NT2/D1 (cell line): ENCODE measurements at regions not wholly inside any gene's neighbourhood (a gene's known extent, or its start where the extent isn't known, plus 50 kb on each side); places are given as distances from the start of the nearest gene placed in this dataset.

ENCODE experiments used
- DNase-seq: peaks from one replicate; pipeline ENCODE4 v3.0.0-alpha.2; 2011; ENCODE audit warnings: low read depth, low spot score
- H3K27me3 ChIP-seq: 2 replicates; pipeline ENCODE4 v1.6.0; 2011; ENCODE audit warnings: mild to moderate bottlenecking; ENCODE audit not compliant: insufficient read length, insufficient read depth
- H3K36me3 ChIP-seq: 2 replicates; pipeline ENCODE4 v1.6.1; 2011; ENCODE audit warnings: mild to moderate bottlenecking, low read length, mixed read lengths; ENCODE audit not compliant: insufficient read depth, insufficient read length
- H3K4me1 ChIP-seq: 2 replicates; pipeline ENCODE4 v1.5.1; 2011; ENCODE audit not compliant: insufficient read depth, insufficient read length
- H3K4me3 ChIP-seq: 2 replicates; pipeline ENCODE4 v1.5.1; 2011; ENCODE audit warnings: low read depth; ENCODE audit not compliant: insufficient read length
- H3K9ac ChIP-seq: 2 replicates; pipeline ENCODE4 v1.6.0; 2011; ENCODE audit warnings: low read depth; ENCODE audit not compliant: insufficient read length
- H3K9me3 ChIP-seq: 2 replicates; pipeline ENCODE4 v1.5.1; 2011; ENCODE audit warnings: mild to moderate bottlenecking, low read length; ENCODE audit not compliant: insufficient read depth
- SUZ12 ChIP-seq: IDR thresholded peaks from 2 replicates; pipeline ENCODE4 v1.6.1; 2011; ENCODE audit not compliant: insufficient read length, insufficient read depth; ENCODE audit errors: extremely low read depth
- YY1 ChIP-seq: IDR thresholded peaks from 2 replicates; pipeline ENCODE4 v1.6.1; 2011; ENCODE audit not compliant: insufficient read length, insufficient read depth
- ZNF274 ChIP-seq: IDR thresholded peaks from 2 replicates; pipeline ENCODE4 v1.6.1; 2011; ENCODE audit warnings: mild to moderate bottlenecking, low read depth, low read length

GRCh38 chr5:147062427-147062826, 172.4 kb upstream of the STK32A start:
- H3K36me3 ChIP-seq = no peaks in the 10 kb centered on the region
- H3K9me3 ChIP-seq = no peaks in the 10 kb centered on the region
- no peaks in the 10 kb centered on the region for H3K27me3 ChIP-seq
- TF ChIP-seq YY1 = no peak
- TF ChIP-seq SUZ12 = no peak
- no peak for TF ChIP-seq ZNF274
- no peak overlapping the region for H3K4me3 ChIP-seq
- DNase-seq = no peak
- H3K9ac ChIP-seq = no peak overlapping the region
- H3K4me1 ChIP-seq = no peaks in the 10 kb centered on the region

GRCh38 chr5:147063943-147064342, 170.9 kb upstream of the STK32A start:
- TF ChIP-seq YY1 (no peak), ZNF274 (no peak), SUZ12 (no peak)
- H3K27me3 ChIP-seq = no peaks in the 10 kb centered on the region
- no peaks in the 10 kb centered on the region for H3K4me1 ChIP-seq
- no peaks in the 10 kb centered on the region for H3K9me3 ChIP-seq
- DNase-seq = no peak
- no peak overlapping the region for H3K4me3 ChIP-seq
- H3K9ac ChIP-seq = no peak overlapping the region
- H3K36me3 ChIP-seq = no peaks in the 10 kb centered on the region

GRCh38 chr5:147065071-147065470, 169.8 kb upstream of the STK32A start:
- no peak for TF ChIP-seq ZNF274
- no peak for TF ChIP-seq SUZ12
- TF ChIP-seq YY1 = no peak
- Histone ChIP-seq H3K27me3 (no peaks in the 10 kb centered on the region), H3K4me3 (no peak overlapping the region), H3K36me3 (no peaks in the 10 kb centered on the region), H3K9me3 (no peaks in the 10 kb centered on the region), H3K9ac (no peak overlapping the region), H3K4me1 (no peaks in the 10 kb centered on the region)
- DNase-seq = no peak

GRCh38 chr5:147068998-147069397, 165.8 kb upstream of the STK32A start:
- no peaks in the 10 kb centered on the region for H3K36me3 ChIP-seq
- no peak overlapping the region for H3K9ac ChIP-seq
- no peak for TF ChIP-seq YY1
- no peak for TF ChIP-seq ZNF274
- no peak for TF ChIP-seq SUZ12
- H3K4me3 ChIP-seq = no peak overlapping the region
- no peaks in the 10 kb centered on the region for H3K27me3 ChIP-seq
- DNase-seq = no peak
- no peaks in the 10 kb centered on the region for H3K4me1 ChIP-seq
- H3K9me3 ChIP-seq = no peaks in the 10 kb centered on the region

GRCh38 chr5:147072622-147073021, 162.2 kb upstream of the STK32A start:
- TF ChIP-seq SUZ12 = no peak
- no peaks in the 10 kb centered on the region for H3K4me1 ChIP-seq
- H3K4me3 ChIP-seq = no peak overlapping the region
- no peak overlapping the region for H3K9ac ChIP-seq
- H3K36me3 ChIP-seq = no peaks in the 10 kb centered on the region
- H3K9me3 ChIP-seq = no peaks in the 10 kb centered on the region
- no peak for DNase-seq
- H3K27me3 ChIP-seq = no peaks in the 10 kb centered on the region

GRCh38 chr5:147073098-147073497, 161.7 kb upstream of the STK32A start:
- TF ChIP-seq ZNF274 (no peak), YY1 (no peak), SUZ12 (no peak)
- no peak overlapping the region for H3K4me3 ChIP-seq
- H3K4me1 ChIP-seq = no peaks in the 10 kb centered on the region
- H3K27me3 ChIP-seq = no peaks in the 10 kb centered on the region
- DNase-seq = no peak
- H3K9ac ChIP-seq = no peak overlapping the region
- H3K36me3 ChIP-seq = no peaks in the 10 kb centered on the region
- no peaks in the 10 kb centered on the region for H3K9me3 ChIP-seq

GRCh38 chr5:147075187-147075586, 159.6 kb upstream of the STK32A start:
- no peaks in the 10 kb centered on the region for H3K9me3 ChIP-seq
- H3K36me3 ChIP-seq = no peaks in the 10 kb centered on the region
- H3K9ac ChIP-seq = no peak overlapping the region
- no peaks in the 10 kb centered on the region for H3K27me3 ChIP-seq
- no peak overlapping the region for H3K4me3 ChIP-seq
- no peak for DNase-seq
- no peaks in the 10 kb centered on the region for H3K4me1 ChIP-seq
- TF ChIP-seq YY1 (no peak), SUZ12 (no peak), ZNF274 (no peak)

- no peak overlapping the region for H3K4me3 ChIP-seq
- no peaks in the 10 kb centered on the region for H3K36me3 ChIP-seq
- no peaks in the 10 kb centered on the region for H3K27me3 ChIP-seq
- no peaks in the 10 kb centered on the region for H3K9me3 ChIP-seq
- H3K4me1 ChIP-seq = no peaks in the 10 kb centered on the region
- no peak overlapping the region for H3K9ac ChIP-seq
- no peak for TF ChIP-seq SUZ12
- TF ChIP-seq ZNF274 = no peak
- no peak for DNase-seq
Observed at GRCh38 chr5:147080391-147080790, 154.4 kb upstream of the STK32A start.
